Liver (tissue), 7 donors: ENCODE measurements at regions not wholly inside any gene's neighbourhood (a gene's known extent, or its start where the extent isn't known, plus 50 kb on each side); places are given as distances from the start of the nearest gene placed in this dataset.

Source experiments
- DNase-seq: peaks from one replicate; pipeline ENCODE4 v3.0.0-alpha.2; 2017; ENCODE audit warnings: low spot score
- H3K27ac ChIP-seq, 2 donors: one replicate each; pipeline ENCODE4 v1.7.0; 2013; ENCODE audit warnings: inconsistent platforms in 2 of 2, low read length in 2 of 2, control low read depth in 1 of 2, low read depth in 1 of 2, mild to moderate bottlenecking in 1 of 2
- H3K27me3 ChIP-seq, 4 donors: one replicate each; pipeline versions ENCODE4 v1.6.1 to v1.7.0; 2013; ENCODE audit warnings: low read length in 3 of 4, inconsistent platforms in 1 of 4, mild to moderate bottlenecking in 1 of 4, moderate library complexity in 1 of 4; ENCODE audit not compliant: control insufficient read depth in 4 of 4, insufficient read depth in 4 of 4
- H3K36me3 ChIP-seq, 4 donors: one replicate each; pipeline versions ENCODE4 v1.6.1 to v1.7.0; 2013; ENCODE audit warnings: low read length in 3 of 4, mild to moderate bottlenecking in 3 of 4, low read depth in 1 of 4, moderate library complexity in 1 of 4; ENCODE audit not compliant: control insufficient read depth in 4 of 4, insufficient read depth in 3 of 4
- H3K4me1 ChIP-seq, 4 donors: one replicate each; pipeline versions ENCODE4 v1.6.1 to v1.7.0; 2013; ENCODE audit warnings: low read length in 3 of 4, mild to moderate bottlenecking in 3 of 4, moderate library complexity in 1 of 4; ENCODE audit not compliant: control insufficient read depth in 4 of 4, insufficient read depth in 4 of 4
- H3K4me3 ChIP-seq, 3 donors: one replicate each; pipeline versions ENCODE4 v1.6.1 to v1.7.0; 2013; ENCODE audit warnings: low read length in 3 of 3, control low read depth in 1 of 3, low read depth in 1 of 3, mild to moderate bottlenecking in 1 of 3
- H3K9ac ChIP-seq, 2 donors: one replicate each; pipeline ENCODE4 v1.7.0; 2013; ENCODE audit warnings: low read length in 2 of 2, mild to moderate bottlenecking in 2 of 2, moderate library complexity in 2 of 2, control low read depth in 1 of 2, low read depth in 1 of 2
- H3K9me3 ChIP-seq, 4 donors: one replicate each; pipeline versions ENCODE4 v1.6.1 to v1.7.0; 2013; ENCODE audit warnings: low read length in 3 of 4; ENCODE audit not compliant: control insufficient read depth in 4 of 4
- EGR1 ChIP-seq, 2 donors: IDR thresholded peaks; 2 replicates each; pipeline ENCODE4 v1.6.1; 2016 to 2018; ENCODE audit warnings: antibody characterized with exemption in 2 of 2, low read depth in 2 of 2
- HNF4A ChIP-seq, 2 donors: conservative IDR thresholded peaks; 2 replicates each; pipeline ENCODE4 v1.6.1; 2016; ENCODE audit warnings: antibody characterized with exemption in 2 of 2, mild to moderate bottlenecking in 2 of 2
- HNF4G ChIP-seq: IDR thresholded peaks from 2 replicates; pipeline ENCODE4 v1.6.1; 2016; ENCODE audit warnings: antibody characterized with exemption
- JUND ChIP-seq, 2 donors: IDR thresholded peaks; 2 replicates each; pipeline ENCODE4 v1.6.1; 2016; ENCODE audit warnings: antibody characterized with exemption in 2 of 2
- NR2F2 ChIP-seq: IDR thresholded peaks from 2 replicates; pipeline ENCODE4 v1.6.1; 2016; ENCODE audit warnings: antibody characterized with exemption
- RAD21 ChIP-seq, 2 donors: IDR thresholded peaks; 2 replicates each; pipeline ENCODE4 v1.6.1; 2016; ENCODE audit warnings: antibody characterized with exemption in 2 of 2, mild to moderate bottlenecking in 2 of 2
- RXRA ChIP-seq, 2 donors: IDR thresholded peaks; 2 replicates each; pipeline ENCODE4 v1.6.1; 2017 to 2018; ENCODE audit warnings: antibody characterized with exemption in 2 of 2, mild to moderate bottlenecking in 1 of 2
- SP1 ChIP-seq: IDR thresholded peaks from 2 replicates; pipeline ENCODE4 v1.6.1; 2018; ENCODE audit warnings: antibody characterized with exemption, mild to moderate bottlenecking
- TAF1 ChIP-seq: conservative IDR thresholded peaks from 2 replicates; pipeline ENCODE4 v1.6.1; 2016; ENCODE audit warnings: antibody characterized with exemption, mild to moderate bottlenecking
- YY1 ChIP-seq: IDR thresholded peaks from 2 replicates; pipeline ENCODE4 v1.6.1; 2016; ENCODE audit warnings: antibody characterized with exemption, mild to moderate bottlenecking
- WGBS: extraction: QIAGEN DNeasy Blood & Tissue Kit; methylation state at CpG from one replicate; pipeline ENCODE4 v1.1.7; 2013; 5-methylcytosine and 5-hydroxymethylcytosine counted together
- TF ChIP-seq, protein P1 (sequence below): IDR thresholded peaks from 2 replicates; pipeline ENCODE4 v1.6.1; 2016; ENCODE audit warnings: antibody characterized with exemption
- TF ChIP-seq, protein P2 (sequence below): IDR thresholded peaks from 2 replicates; pipeline ENCODE4 v1.6.1; 2016; ENCODE audit warnings: antibody characterized with exemption, mild to moderate bottlenecking
- TF ChIP-seq, protein P3 (sequence below): IDR thresholded peaks from 2 replicates; pipeline ENCODE4 v1.6.1; 2016; ENCODE audit warnings: antibody characterized with exemption
- TF ChIP-seq, protein P4 (sequence below): IDR thresholded peaks from 2 replicates; pipeline ENCODE4 v1.6.1; 2016; ENCODE audit warnings: antibody characterized with exemption
- donor health status: healthy.
- donor health status: healthy.
- donor health status: healthy.
- donor health status: healthy.

DNA sequence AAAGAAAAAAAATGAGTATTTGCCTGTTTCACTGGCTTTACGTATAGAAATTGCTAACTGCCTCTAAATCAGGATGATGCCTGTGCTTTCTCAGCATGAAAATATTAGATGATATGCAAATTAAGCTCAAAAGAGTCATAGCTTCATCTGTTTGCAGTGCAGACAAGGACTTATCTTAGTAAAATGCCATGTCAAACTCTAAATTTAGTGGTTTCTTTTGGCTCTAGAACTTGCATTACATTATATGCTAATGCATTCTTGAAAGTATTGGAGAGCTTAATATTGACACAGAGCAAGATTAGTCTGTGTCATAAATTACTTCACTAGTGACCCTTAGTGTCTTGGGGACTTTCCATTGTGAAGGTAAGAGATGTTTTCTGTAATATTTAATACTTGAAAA is 1109.1 kb upstream of the NRXN1 start:
- 87% methylated on average over 1 of the region's 1 CpG for WGBS
- no peaks in the 10 kb centered on the region for H3K4me1 ChIP-seq
- H3K36me3 ChIP-seq = no peaks in the 10 kb centered on the region
- no peaks in the 10 kb centered on the region for H3K9me3 ChIP-seq
- no peak overlapping the region for H3K27ac ChIP-seq
- TF ChIP-seq, protein P1, sequence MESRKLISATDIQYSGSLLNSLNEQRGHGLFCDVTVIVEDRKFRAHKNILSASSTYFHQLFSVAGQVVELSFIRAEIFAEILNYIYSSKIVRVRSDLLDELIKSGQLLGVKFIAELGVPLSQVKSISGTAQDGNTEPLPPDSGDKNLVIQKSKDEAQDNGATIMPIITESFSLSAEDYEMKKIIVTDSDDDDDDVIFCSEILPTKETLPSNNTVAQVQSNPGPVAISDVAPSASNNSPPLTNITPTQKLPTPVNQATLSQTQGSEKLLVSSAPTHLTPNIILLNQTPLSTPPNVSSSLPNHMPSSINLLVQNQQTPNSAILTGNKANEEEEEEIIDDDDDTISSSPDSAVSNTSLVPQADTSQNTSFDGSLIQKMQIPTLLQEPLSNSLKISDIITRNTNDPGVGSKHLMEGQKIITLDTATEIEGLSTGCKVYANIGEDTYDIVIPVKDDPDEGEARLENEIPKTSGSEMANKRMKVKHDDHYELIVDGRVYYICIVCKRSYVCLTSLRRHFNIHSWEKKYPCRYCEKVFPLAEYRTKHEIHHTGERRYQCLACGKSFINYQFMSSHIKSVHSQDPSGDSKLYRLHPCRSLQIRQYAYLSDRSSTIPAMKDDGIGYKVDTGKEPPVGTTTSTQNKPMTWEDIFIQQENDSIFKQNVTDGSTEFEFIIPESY = no peak
- no peak for TF ChIP-seq NR2F2
- TF ChIP-seq, protein P2, sequence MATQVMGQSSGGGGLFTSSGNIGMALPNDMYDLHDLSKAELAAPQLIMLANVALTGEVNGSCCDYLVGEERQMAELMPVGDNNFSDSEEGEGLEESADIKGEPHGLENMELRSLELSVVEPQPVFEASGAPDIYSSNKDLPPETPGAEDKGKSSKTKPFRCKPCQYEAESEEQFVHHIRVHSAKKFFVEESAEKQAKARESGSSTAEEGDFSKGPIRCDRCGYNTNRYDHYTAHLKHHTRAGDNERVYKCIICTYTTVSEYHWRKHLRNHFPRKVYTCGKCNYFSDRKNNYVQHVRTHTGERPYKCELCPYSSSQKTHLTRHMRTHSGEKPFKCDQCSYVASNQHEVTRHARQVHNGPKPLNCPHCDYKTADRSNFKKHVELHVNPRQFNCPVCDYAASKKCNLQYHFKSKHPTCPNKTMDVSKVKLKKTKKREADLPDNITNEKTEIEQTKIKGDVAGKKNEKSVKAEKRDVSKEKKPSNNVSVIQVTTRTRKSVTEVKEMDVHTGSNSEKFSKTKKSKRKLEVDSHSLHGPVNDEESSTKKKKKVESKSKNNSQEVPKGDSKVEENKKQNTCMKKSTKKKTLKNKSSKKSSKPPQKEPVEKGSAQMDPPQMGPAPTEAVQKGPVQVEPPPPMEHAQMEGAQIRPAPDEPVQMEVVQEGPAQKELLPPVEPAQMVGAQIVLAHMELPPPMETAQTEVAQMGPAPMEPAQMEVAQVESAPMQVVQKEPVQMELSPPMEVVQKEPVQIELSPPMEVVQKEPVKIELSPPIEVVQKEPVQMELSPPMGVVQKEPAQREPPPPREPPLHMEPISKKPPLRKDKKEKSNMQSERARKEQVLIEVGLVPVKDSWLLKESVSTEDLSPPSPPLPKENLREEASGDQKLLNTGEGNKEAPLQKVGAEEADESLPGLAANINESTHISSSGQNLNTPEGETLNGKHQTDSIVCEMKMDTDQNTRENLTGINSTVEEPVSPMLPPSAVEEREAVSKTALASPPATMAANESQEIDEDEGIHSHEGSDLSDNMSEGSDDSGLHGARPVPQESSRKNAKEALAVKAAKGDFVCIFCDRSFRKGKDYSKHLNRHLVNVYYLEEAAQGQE = no peak
- TF ChIP-seq HNF4A (conservative IDR thresholded peaks at IDR 0.05) = no peak
- no peak for TF ChIP-seq YY1
- no peak for TF ChIP-seq EGR1 (IDR thresholded peaks at IDR 0.05; ENCODE audit: low read depth in 2 of 2)
- TF ChIP-seq RAD21 (IDR thresholded peaks at IDR 0.05) = no peak
- DNase-seq = no peak
- no peak overlapping the region for H3K9ac ChIP-seq
- H3K27me3 ChIP-seq = no peaks in the 10 kb centered on the region
- H3K4me3 ChIP-seq = no peak overlapping the region

DNA sequence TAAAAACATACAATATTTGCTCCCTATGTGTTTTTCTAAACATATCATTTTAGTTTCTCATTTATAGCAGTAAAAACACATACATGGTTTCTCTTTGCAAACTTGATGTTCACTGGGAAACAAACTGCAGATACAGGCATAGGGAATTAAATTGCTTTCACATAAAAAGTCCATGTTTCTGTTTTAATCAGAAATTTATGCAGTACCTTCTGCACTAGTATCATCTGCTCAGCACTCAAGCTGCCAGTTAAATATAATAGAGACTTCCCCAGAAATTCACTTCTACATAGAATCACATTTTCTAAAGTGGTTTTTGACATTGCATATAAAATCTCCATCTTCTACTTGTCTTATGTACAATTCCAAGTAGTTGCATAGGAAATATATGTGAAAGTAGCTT is 1107.3 kb upstream of the NRXN1 start:
- no peaks in the 10 kb centered on the region for H3K27me3 ChIP-seq
- DNase-seq = no peak
- H3K9ac ChIP-seq = no peak overlapping the region
- H3K4me3 ChIP-seq = no peak overlapping the region
- no peaks in the 10 kb centered on the region for H3K4me1 ChIP-seq
- H3K9me3 ChIP-seq = no peaks in the 10 kb centered on the region
- H3K27ac ChIP-seq = no peak overlapping the region
- no peaks in the 10 kb centered on the region for H3K36me3 ChIP-seq
- TF ChIP-seq RAD21 (IDR thresholded peaks at IDR 0.05) = no peak
- TF ChIP-seq SP1 = no peak
- TF ChIP-seq, protein P1 = no peak
- TF ChIP-seq JUND (IDR thresholded peaks at IDR 0.05) = no peak

DNA sequence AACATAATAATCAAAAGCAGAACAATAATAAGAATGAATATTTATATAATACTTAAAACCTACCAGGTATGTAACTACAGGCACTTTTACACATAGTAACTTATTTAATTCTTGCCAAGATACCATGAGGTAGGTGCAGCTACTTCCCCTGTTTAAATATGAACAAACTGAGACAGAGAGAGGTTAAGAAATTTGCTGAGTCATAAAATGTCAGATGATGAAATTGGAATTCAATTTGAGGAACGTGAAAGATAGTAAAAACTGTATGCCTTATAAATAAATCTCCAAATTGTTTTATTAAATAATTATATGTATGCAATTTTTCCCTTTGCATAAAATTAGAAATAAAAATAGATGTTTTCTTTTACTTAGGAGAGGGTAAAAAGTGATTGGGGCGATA is 1103.3 kb upstream of the NRXN1 start:
- 66% methylated on average over 2 of the region's 2 CpGs for WGBS
- Histone ChIP-seq H3K4me1 (no peaks in the 10 kb centered on the region), H3K4me3 (no peak overlapping the region), H3K27me3 (no peaks in the 10 kb centered on the region), H3K27ac (no peak overlapping the region), H3K9me3 (no peaks in the 10 kb centered on the region), H3K36me3 (no peaks in the 10 kb centered on the region), H3K9ac (no peak overlapping the region)
- no peak for DNase-seq
- TF ChIP-seq JUND (IDR thresholded peaks at IDR 0.05) (no peak), YY1 (no peak), RAD21 (IDR thresholded peaks at IDR 0.05) (no peak), TAF1 (no peak), NR2F2 (no peak), HNF4G (no peak), RXRA (IDR thresholded peaks at IDR 0.05) (no peak), SP1 (no peak), HNF4A (conservative IDR thresholded peaks at IDR 0.05) (no peak), EGR1 (IDR thresholded peaks at IDR 0.05; ENCODE audit: low read depth in 2 of 2) (no peak)
- TF ChIP-seq, protein P2 = no peak
- TF ChIP-seq, protein P3, sequence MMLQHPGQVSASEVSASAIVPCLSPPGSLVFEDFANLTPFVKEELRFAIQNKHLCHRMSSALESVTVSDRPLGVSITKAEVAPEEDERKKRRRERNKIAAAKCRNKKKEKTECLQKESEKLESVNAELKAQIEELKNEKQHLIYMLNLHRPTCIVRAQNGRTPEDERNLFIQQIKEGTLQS = no peak
- TF ChIP-seq, protein P4, sequence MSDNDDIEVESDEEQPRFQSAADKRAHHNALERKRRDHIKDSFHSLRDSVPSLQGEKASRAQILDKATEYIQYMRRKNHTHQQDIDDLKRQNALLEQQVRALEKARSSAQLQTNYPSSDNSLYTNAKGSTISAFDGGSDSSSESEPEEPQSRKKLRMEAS = no peak
